ENCODE measurements at regions not wholly inside any gene's neighbourhood (a gene's known extent, or its start where the extent isn't known, plus 50 kb on each side); places are given as distances from the start of the nearest gene placed in this dataset.
"Not testable (repeated sequence)": the region's sequence is repeated elsewhere in the genome, so short reads cannot be mapped to it uniquely, and the experiment has no call there.

GRCh38 chr1:233744779-233745513, 131.0 kb downstream of the KCNK1 start:
- H3K27me3 Mint-ChIP-seq: peaks cover 27 to 32% of the 10 kb centered on the region in 2 donors
- ATAC-seq (replicated peaks) (no peak), DNase-seq (no peak)
- no peak overlapping the region for H3K27ac Mint-ChIP-seq
- H3K36me3 Mint-ChIP-seq (ENCODE audit: insufficient read depth): no peaks in the 10 kb centered on the region
- H3K9me3 Mint-ChIP-seq: no peaks in the 10 kb centered on the region
- no peaks in the 10 kb centered on the region for H3K4me1 Mint-ChIP-seq (ENCODE audit: low read depth in 2 of 2)
- no peak overlapping the region for H3K4me3 Mint-ChIP-seq

DNA sequence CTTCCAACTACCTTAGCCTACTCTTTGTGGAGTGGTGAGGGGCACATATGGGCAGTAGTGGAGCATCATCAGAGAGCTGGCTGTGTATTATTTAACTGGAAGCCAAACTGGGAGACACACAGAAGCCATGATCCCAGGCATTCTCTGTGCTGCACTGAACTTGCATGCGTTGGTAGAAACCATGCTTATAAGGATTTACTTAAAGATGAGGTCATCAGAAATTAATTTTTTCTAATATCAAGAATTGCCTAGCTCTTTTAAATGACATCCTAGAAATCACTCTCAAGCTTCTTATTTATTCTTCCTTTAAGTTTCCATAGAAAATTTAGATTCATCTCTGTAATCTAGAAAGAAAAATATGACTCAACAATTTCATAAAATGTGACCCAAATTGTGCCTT, 136.2 kb downstream of the KCNK1 start:
- H3K9me3 Mint-ChIP-seq: no peaks in the 10 kb centered on the region

DNA sequence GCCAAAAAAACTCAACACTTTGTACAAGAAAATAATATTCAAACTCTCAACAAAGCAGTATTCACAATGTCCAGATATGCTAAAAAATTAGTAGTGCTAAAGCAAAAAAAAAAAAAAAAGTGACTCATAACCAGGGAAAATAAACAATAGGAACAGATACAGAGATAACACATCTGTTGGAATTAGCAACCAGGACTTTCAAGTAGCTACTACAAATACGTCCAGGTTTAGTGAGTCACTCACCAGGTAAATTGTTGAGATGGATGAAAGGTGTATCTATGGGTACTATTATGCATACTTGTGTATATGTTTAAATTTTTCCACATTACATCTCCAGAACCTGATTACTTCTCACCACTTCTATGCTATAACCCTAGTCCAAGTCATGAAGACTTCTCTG, 144.8 kb upstream of the SLC35F3 start:
- no peak overlapping the region for H3K27ac Mint-ChIP-seq
- no peaks in the 10 kb centered on the region for H3K36me3 Mint-ChIP-seq (ENCODE audit: insufficient read depth)
- peaks cover 0 to 11% of the 10 kb centered on the region in 2 donors for H3K27me3 Mint-ChIP-seq
- ATAC-seq (replicated peaks): no peak
- H3K4me3 Mint-ChIP-seq: no peak overlapping the region
- no peaks in the 10 kb centered on the region for H3K4me1 Mint-ChIP-seq (ENCODE audit: low read depth in 2 of 2)
- no peak for DNase-seq
- no peaks in the 10 kb centered on the region for H3K9me3 Mint-ChIP-seq

More for the DNA sequence above, 136.2 kb downstream of the KCNK1 start:
- ATAC-seq (replicated peaks) (no peak), DNase-seq (no peak)
- Mint-ChIP-seq H3K36me3 (ENCODE audit: insufficient read depth) (no peaks in the 10 kb centered on the region), H3K4me3 (no peak overlapping the region), H3K27me3 (peaks cover 14 to 20% of the 10 kb centered on the region in 2 donors), H3K27ac (no peak overlapping the region), H3K4me1 (ENCODE audit: low read depth in 2 of 2) (no peaks in the 10 kb centered on the region)

GRCh38 chr1:233764304-233764703, 140.2 kb upstream of the SLC35F3 start:
- not testable (repeated sequence) for H3K27ac Mint-ChIP-seq; H3K9me3 Mint-ChIP-seq; H3K4me1 Mint-ChIP-seq (ENCODE audit: low read depth in 2 of 2); ATAC-seq (replicated peaks); DNase-seq; H3K4me3 Mint-ChIP-seq; H3K36me3 Mint-ChIP-seq (ENCODE audit: insufficient read depth)
- peaks cover 29 to 34% of the 10 kb centered on the region in 2 donors for H3K27me3 Mint-ChIP-seq

DNA sequence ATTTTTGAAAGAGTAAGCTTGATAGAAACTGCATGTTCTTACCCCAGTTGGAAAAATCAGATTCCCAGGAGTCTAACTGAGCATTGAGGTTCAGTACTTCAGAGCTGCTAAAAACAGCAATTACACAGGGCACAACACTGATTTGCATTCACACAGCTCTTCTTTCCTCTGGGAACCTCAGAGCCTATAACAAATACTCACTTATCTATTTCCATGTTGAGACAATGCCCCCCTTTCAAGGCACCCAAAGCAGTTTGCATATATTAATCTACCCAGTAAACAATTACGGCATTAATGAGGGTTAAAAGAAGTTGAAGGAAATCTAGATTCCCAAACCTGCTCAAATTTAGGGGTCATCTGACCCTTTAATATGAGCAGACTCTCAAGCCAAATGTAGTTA, 126.9 kb upstream of the SLC35F3 start:
- Mint-ChIP-seq H3K27me3 (peaks cover 11 to 50% of the 10 kb centered on the region in 2 donors), H3K4me1 (ENCODE audit: low read depth in 2 of 2) (no peaks in the 10 kb centered on the region), H3K9me3 (peaks cover 5 to 8% of the 10 kb centered on the region in 2 donors), H3K36me3 (ENCODE audit: insufficient read depth) (no peaks in the 10 kb centered on the region), H3K27ac (no peak overlapping the region), H3K4me3 (no peak overlapping the region)
- ATAC-seq (replicated peaks): no peak
- no peak for DNase-seq

GRCh38 chr1:233780049-233780448, 124.4 kb upstream of the SLC35F3 start:
- ATAC-seq (replicated peaks): no peak
- Mint-ChIP-seq H3K27ac (no peak overlapping the region), H3K27me3 (peaks cover 18 to 45% of the 10 kb centered on the region in 2 donors), H3K4me3 (no peak overlapping the region), H3K9me3 (peaks cover 5 to 8% of the 10 kb centered on the region in 2 donors), H3K4me1 (ENCODE audit: low read depth in 2 of 2) (no peaks in the 10 kb centered on the region), H3K36me3 (ENCODE audit: insufficient read depth) (no peaks in the 10 kb centered on the region)
- no peak for DNase-seq

DNA sequence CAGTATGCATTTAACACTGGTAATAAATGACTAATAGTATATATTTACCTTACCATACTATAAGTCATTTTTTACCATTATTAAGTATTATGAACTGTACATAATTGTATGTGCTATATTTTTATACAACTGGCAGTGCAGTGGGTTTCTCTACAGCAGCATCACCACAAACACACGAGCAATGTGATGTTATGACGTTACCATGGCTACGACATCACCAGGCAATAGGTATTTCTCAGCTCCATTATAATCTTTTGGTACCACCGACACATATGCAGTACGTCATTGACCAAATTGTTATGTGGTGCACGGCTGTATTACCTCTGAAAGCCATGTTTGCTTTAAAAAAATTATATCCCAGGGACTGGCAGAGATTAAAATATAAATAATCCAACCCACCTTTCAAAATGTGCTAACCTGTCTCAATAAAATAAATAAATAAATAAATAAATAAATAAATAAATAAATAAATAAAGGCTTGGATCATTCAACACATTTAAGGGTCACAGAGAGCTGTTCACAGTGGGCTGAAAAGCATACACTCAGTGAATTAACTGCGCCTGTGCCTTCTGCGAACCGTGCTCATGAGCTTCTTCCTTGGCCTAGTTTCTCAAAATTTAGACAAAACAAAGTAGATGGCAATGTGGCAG, 121.4 kb upstream of the SLC35F3 start:
- Mint-ChIP-seq H3K27ac (no peak overlapping the region), H3K36me3 (ENCODE audit: insufficient read depth) (no peaks in the 10 kb centered on the region), H3K9me3 (peaks cover 2 to 8% of the 10 kb centered on the region in 2 donors), H3K4me3 (no peak overlapping the region), H3K4me1 (ENCODE audit: low read depth in 2 of 2) (no peaks in the 10 kb centered on the region), H3K27me3 (peaks cover 19 to 20% of the 10 kb centered on the region in 2 donors)
- DNase-seq: no peak
- no peak for ATAC-seq (replicated peaks)

DNA sequence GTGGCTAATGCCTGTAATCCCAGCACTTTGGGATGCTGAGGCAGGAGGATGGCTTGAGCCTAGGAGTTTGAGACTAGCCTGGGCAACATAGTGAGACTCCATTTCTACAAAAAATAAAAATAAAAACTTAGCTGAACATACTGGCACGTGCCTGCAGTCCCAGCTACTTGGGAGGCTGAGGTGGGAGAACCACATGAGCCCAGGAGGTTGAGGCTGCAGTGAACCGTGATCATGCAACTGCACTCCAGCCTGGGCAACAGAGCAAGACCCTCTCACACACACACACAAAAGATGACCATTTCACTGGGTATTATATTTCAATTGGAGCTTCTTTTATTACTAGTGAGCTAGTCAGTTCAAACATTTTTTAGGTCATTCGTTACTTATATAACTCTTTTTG, 116.9 kb upstream of the SLC35F3 start:
- H3K27me3 Mint-ChIP-seq: peaks cover 30 to 31% of the 10 kb centered on the region in 2 donors
- H3K36me3 Mint-ChIP-seq (ENCODE audit: insufficient read depth): no peaks in the 10 kb centered on the region
- H3K27ac Mint-ChIP-seq: no peak overlapping the region
- no peaks in the 10 kb centered on the region for H3K4me1 Mint-ChIP-seq (ENCODE audit: low read depth in 2 of 2)
- no peak overlapping the region for H3K4me3 Mint-ChIP-seq
- DNase-seq (no peak), ATAC-seq (replicated peaks) (no peak)
- H3K9me3 Mint-ChIP-seq: no peaks in the 10 kb centered on the region

DNA sequence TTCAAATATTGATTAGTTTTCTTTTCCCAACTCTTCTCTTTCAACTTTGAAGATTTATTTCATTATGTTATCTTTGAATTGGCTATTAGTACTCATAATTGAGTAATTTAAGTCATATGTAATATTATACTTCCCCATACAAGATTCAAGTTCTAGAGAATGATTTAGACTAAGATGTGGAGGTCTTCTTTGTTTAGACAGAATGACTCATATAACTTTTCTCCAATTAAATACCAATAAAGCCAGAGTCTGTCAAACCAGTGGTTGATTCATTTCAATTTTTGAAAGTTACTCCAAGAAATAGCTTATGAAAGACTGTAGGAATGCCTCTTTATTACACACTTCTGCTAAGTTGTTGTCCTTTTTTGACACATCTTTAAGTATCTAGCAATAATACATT, 115.8 kb upstream of the SLC35F3 start:
- no peaks in the 10 kb centered on the region for H3K4me1 Mint-ChIP-seq (ENCODE audit: low read depth in 2 of 2)
- DNase-seq: no peak
- no peak overlapping the region for H3K27ac Mint-ChIP-seq

DNA sequence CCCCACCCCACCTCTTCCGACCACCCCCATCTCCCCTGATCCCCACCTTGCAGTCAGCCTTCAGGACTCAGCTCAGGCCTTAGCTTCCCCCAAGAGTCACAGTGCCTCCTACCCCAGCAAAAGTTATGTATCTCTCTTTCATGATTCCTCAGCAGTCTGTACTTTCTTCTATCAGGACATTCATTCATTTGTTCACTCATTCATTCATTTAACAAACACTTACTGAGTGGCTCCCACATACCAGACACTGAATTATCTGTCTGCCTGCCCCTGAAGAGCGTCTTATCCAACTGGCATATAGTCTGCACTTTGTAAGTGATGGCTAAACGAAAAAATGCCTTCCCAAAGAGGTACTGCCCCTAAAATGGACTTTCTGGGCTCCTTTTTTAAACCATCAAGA, 114.4 kb upstream of the SLC35F3 start:
- no peaks in the 10 kb centered on the region for H3K9me3 Mint-ChIP-seq
- H3K4me3 Mint-ChIP-seq: no peak overlapping the region
- ATAC-seq (replicated peaks): no peak
- DNase-seq: no peak
- no peak overlapping the region for H3K27ac Mint-ChIP-seq
- peaks cover 24 to 31% of the 10 kb centered on the region in 2 donors for H3K27me3 Mint-ChIP-seq
- H3K36me3 Mint-ChIP-seq (ENCODE audit: insufficient read depth): no peaks in the 10 kb centered on the region
- no peaks in the 10 kb centered on the region for H3K4me1 Mint-ChIP-seq (ENCODE audit: low read depth in 2 of 2)

More for the DNA sequence above, 115.8 kb upstream of the SLC35F3 start:
- H3K9me3 Mint-ChIP-seq: no peaks in the 10 kb centered on the region
- no peak for ATAC-seq (replicated peaks)
- H3K27me3 Mint-ChIP-seq: peaks cover 29 to 31% of the 10 kb centered on the region in 2 donors
- no peak overlapping the region for H3K4me3 Mint-ChIP-seq
- H3K36me3 Mint-ChIP-seq (ENCODE audit: insufficient read depth): no peaks in the 10 kb centered on the region

DNA sequence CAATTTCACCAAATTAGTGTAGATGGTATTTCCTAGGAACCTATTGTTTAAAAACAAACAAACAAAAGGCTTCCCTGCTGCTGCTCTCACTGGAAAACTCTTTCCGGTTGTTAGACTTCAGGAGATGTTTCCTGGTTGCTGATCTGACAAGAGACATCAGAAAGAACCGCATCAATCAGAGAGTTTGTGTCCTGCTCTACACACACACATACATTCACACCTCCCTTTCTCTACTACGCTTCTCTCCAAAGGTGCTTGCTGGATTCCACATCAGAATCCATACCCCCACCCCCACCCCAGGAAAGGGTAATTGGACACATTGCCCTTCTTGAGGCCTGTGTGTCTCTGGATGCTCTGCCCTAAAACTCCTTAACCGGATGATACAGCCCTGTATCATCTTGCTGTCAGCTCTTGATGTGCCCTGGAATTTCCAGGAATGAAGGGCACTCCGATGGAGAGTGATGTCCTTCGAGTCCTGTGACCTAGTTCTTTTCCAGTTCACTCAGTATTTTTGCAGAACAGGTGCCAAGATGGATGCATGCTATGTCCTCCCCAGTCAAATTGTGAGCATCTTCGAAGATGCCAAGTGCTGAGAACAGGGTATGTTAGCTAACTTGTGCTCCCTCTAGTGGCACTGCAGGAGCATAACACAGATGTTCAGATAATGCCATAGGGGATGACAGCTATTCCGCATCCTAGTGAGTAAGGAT, 113.7 kb upstream of the SLC35F3 start:
- H3K4me1 Mint-ChIP-seq (ENCODE audit: low read depth in 2 of 2): no peaks in the 10 kb centered on the region
- DNase-seq (peak; percentile 7 to 16 (median 8)), ATAC-seq (replicated peaks) (peak; percentile 70)
- no peaks in the 10 kb centered on the region for H3K9me3 Mint-ChIP-seq
- H3K36me3 Mint-ChIP-seq (ENCODE audit: insufficient read depth): no peaks in the 10 kb centered on the region
- no peak overlapping the region for H3K27ac Mint-ChIP-seq
- no peak overlapping the region for H3K4me3 Mint-ChIP-seq
- peaks cover 24 to 31% of the 10 kb centered on the region in 2 donors for H3K27me3 Mint-ChIP-seq

GRCh38 chr1:233791372-233791703, 113.1 kb upstream of the SLC35F3 start:
- H3K36me3 Mint-ChIP-seq (ENCODE audit: insufficient read depth): no peaks in the 10 kb centered on the region
- H3K4me1 Mint-ChIP-seq (ENCODE audit: low read depth in 2 of 2): no peaks in the 10 kb centered on the region
- no peak overlapping the region for H3K27ac Mint-ChIP-seq
- no peaks in the 10 kb centered on the region for H3K9me3 Mint-ChIP-seq
- H3K27me3 Mint-ChIP-seq: peaks cover 24 to 31% of the 10 kb centered on the region in 2 donors
- ATAC-seq (replicated peaks) (no peak), DNase-seq (no peak)
- no peak overlapping the region for H3K4me3 Mint-ChIP-seq

GRCh38 chr1:233791721-233792120, 112.8 kb upstream of the SLC35F3 start:
- H3K4me3 Mint-ChIP-seq: no peak overlapping the region
- no peaks in the 10 kb centered on the region for H3K36me3 Mint-ChIP-seq (ENCODE audit: insufficient read depth)
- H3K4me1 Mint-ChIP-seq (ENCODE audit: low read depth in 2 of 2): no peaks in the 10 kb centered on the region

GRCh38 chr1:233794863-233795262, 109.6 kb upstream of the SLC35F3 start:
- Mint-ChIP-seq H3K4me1 (ENCODE audit: low read depth in 2 of 2) (no peaks in the 10 kb centered on the region), H3K27ac (no peak overlapping the region), H3K36me3 (ENCODE audit: insufficient read depth) (no peaks in the 10 kb centered on the region), H3K4me3 (no peak overlapping the region), H3K9me3 (no peaks in the 10 kb centered on the region), H3K27me3 (peaks cover 24 to 37% of the 10 kb centered on the region in 2 donors)
- no peak for ATAC-seq (replicated peaks)
- no peak for DNase-seq

More at GRCh38 chr1:233791721-233792120, 112.8 kb upstream of the SLC35F3 start:
- no peak for ATAC-seq (replicated peaks)
- no peak for DNase-seq
- Mint-ChIP-seq H3K27me3 (peaks cover 24 to 31% of the 10 kb centered on the region in 2 donors), H3K27ac (no peak overlapping the region), H3K9me3 (no peaks in the 10 kb centered on the region)
